ENCODE measurements at regions not wholly inside any gene's neighbourhood (a gene's known extent, or its start where the extent isn't known, plus 50 kb on each side); places are given as distances from the start of the nearest gene placed in this dataset.

DNA sequence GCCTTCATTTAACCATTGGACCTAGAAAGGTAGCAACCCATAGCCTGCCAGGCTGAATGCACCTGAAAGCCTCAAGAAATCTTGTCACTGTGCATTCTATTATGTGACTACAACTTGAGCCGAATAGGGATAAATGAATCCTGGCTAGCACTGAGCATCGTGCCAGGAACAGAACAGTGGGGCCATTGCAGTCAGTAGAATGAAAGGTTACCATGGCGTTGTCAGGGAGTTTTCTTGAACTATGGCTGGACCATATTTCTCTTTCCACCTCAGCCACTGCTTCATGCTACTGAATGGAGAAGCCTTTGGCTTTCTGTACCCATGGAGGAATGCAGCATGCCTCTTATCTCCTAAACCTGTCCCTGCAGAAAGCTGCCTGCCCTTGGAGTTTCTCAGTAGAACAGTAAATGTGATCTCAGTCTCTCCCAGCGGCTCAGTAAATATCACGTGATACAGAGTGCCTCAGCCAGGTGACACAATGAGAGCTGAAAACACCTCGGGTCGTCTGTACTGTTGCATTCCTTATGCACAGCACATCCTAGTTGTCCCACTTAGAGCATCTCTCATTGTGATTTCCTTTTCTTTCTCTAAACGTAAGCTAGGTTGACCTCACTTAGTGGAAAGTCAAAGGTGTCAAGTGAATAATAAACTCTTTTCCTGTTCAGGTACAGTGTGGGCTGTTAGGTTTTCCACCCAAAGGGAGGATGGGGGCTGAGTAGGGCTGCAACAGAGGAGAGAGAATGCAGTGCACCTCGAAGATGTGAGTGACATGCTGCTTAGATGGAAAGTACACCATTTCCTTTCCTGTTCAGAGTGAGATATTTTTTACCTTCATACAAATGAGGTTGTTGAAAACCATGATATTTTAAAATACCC, 115.3 kb downstream of the MACIR start:
- WGBS, 2 experiments (ENCODE audit: extremely low coverage in 1 of 2, insufficient coverage in 1 of 2, insufficient read length in 1 of 2, insufficient replicate concordance in 2 of 2, low coverage in 1 of 2, low lambda C conversion rate in 2 of 2, missing lambda C conversion rate in 1 of 2), result 82% methylated on average over 9 of the region's 9 CpGs; no CpG with 5 or more reads in 1 of the 2 experiments
- H3K27ac ChIP-seq (ENCODE audit: low read depth, low read length), result no peak overlapping the region; the same call in 1 of the 2 replicates
- H3K36me3 ChIP-seq (ENCODE audit: control insufficient read depth in 2 of 4, insufficient read depth in 4 of 4, low read length in 3 of 4), result no peaks in the 10 kb centered on the region
- H3K4me2 ChIP-seq (ENCODE audit: insufficient read depth in 1 of 2, low read depth in 2 of 2, low read length in 2 of 2), result no peak overlapping the region
- no peaks in the 10 kb centered on the region; the same call in 1 of the 2 replicates for H3K23me2 ChIP-seq (ENCODE audit: low read depth, low read length)
- CTCF ChIA-PET (ENCODE audit: partially characterized antibody), result interaction anchor here (0.7 to 1.6 kb wide), 6 partner anchors 29 to 767 kb away, joined by 3 to 6 read pairs (median 3); no protein-coding TSS in a partner anchor
- H3K4ac ChIP-seq (replicated peaks; ENCODE audit: insufficient read length, low read depth, low read length), result no peak overlapping the region
- H4K8ac ChIP-seq (ENCODE audit: extremely low read depth, insufficient read depth, low read length), result no peak overlapping the region
- no peak overlapping the region for H2BK15ac ChIP-seq (ENCODE audit: low read length)
- DNase-seq (ENCODE audit: low read depth in 1 of 2, low spot score in 2 of 2) (no peak), FAIRE-seq (no peak)
- H3K79me1 ChIP-seq (ENCODE audit: low read depth, low read length), result no peaks in the 10 kb centered on the region
- H3K27me3 ChIP-seq (replicated peaks in 1 of 4; ENCODE audit: control insufficient read depth in 3 of 4, extremely low read depth in 1 of 4, insufficient read depth in 3 of 4, low read length in 3 of 4), result no peaks in the 10 kb centered on the region; a peak in 1 of 7 replicates
- no peak overlapping the region for H2BK12ac ChIP-seq (ENCODE audit: low read depth, low read length)
- TF ChIP-seq POU5F1 (IDR thresholded peaks at IDR 0.05; ENCODE audit: low read depth, low read length), result no peak
- peak; percentile 48; the same call in 1 of the 2 replicates for TF ChIP-seq USF2 (IDR thresholded peaks at IDR 0.05; ENCODE audit: low read length)
- H4K5ac ChIP-seq (ENCODE audit: insufficient read length, low read depth, low read length), result no peak overlapping the region
- H2AFZ ChIP-seq (ENCODE audit: low read length), result peak overlapping the region; percentile 74; the same call in 1 of the 2 replicates
- no peak overlapping the region for H3K56ac ChIP-seq (replicated peaks; ENCODE audit: insufficient read length, low read depth, low read length)
- H3K4me3 ChIP-seq (ENCODE audit: extremely low read depth in 1 of 4, insufficient read depth in 2 of 4, low read depth in 3 of 4, low read length in 4 of 4), result no peak overlapping the region
- no peak overlapping the region for H3K23ac ChIP-seq (ENCODE audit: insufficient read length)
- no peak overlapping the region for H2AK5ac ChIP-seq (ENCODE audit: low read depth, low read length)
- no peaks in the 10 kb centered on the region for H3K79me2 ChIP-seq (ENCODE audit: control insufficient read depth in 1 of 2, insufficient read depth in 2 of 2, low read length in 2 of 2)
- no peaks in the 10 kb centered on the region for H4K20me1 ChIP-seq (replicated peaks in 1 of 2; ENCODE audit: control insufficient read depth in 1 of 2, insufficient read depth in 2 of 2, low read length in 2 of 2)
- no peak overlapping the region for H3K18ac ChIP-seq (ENCODE audit: extremely low read depth, low read length)
- peaks cover 0 to 7% (median 0%) of the 10 kb centered on the region in 4 experiments; a peak in 4 of 7 replicates for H3K4me1 ChIP-seq (replicated peaks in 1 of 4; ENCODE audit: control insufficient read depth in 3 of 4, insufficient read depth in 4 of 4, low read length in 3 of 4)
- H3K9me3 ChIP-seq (ENCODE audit: insufficient read depth in 2 of 2, low read depth in 1 of 2, low read length in 1 of 2), result no peaks in the 10 kb centered on the region
- H2BK5ac ChIP-seq (ENCODE audit: low read depth, low read length), result no peak overlapping the region
- no peak overlapping the region for H4K91ac ChIP-seq (replicated peaks; ENCODE audit: insufficient read length, low read length)
- H2BK20ac ChIP-seq (ENCODE audit: low read length), result no peak overlapping the region
- H2BK120ac ChIP-seq (replicated peaks; ENCODE audit: low read depth, low read length), result no peak overlapping the region
- POLR2A ChIA-PET (ENCODE audit: partially characterized antibody), result interaction anchor here (0.6 kb wide), 1 partner anchor 111 kb away, joined by 3 read pairs; no protein-coding TSS in a partner anchor
- H3K9ac ChIP-seq (replicated peaks in 1 of 4; ENCODE audit: extremely low read depth in 1 of 4, low read depth in 3 of 4, low read length in 3 of 4), result no peak overlapping the region
- H3K14ac ChIP-seq (ENCODE audit: insufficient read length), result no peak overlapping the region
